ENCODE measurements at regions not wholly inside any gene's neighbourhood (a gene's known extent, or its start where the extent isn't known, plus 50 kb on each side); places are given as distances from the start of the nearest gene placed in this dataset.

DNA sequence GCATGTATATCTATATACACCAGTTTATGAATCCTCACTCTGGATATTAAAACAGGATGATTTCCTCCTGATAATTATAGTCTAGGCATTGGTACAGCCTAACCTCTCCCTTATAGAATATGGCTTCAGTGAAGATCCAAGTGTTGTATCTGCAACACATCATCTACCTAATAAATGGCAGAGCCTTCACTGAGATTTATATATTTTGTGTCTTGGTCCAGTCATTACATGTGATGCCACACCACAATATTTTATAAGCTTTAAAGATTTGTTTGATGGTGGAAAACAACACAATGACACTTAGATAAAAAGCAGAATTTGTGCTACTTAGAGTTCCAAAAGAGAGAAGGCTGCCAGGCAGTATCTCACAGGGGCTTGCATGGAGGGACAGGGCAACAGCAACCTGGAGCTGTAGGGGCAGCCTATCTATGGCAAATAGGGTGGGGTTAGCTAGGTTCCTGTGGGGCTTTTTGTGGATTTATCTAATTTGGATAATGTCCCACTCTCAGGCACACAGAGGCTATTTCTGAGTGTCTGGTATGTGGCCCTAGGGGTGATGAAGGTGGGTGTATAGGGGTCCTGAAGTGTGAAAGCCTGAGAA, 1736.7 kb upstream of the PRR20A start:
- Histone ChIP-seq H3K27ac (ENCODE audit: low read depth, low read length, poor library complexity, severe bottlenecking) (no peak overlapping the region), H3K79me2 (ENCODE audit: insufficient read depth, low read depth, low read length) (no peaks in the 10 kb centered on the region), H4K20me1 (ENCODE audit: insufficient read depth, low read length) (no peaks in the 10 kb centered on the region), H3K4me3 (ENCODE audit: low read depth, low read length, poor library complexity, severe bottlenecking) (no peak overlapping the region), H3K36me3 (ENCODE audit: insufficient read depth, low read length) (no peaks in the 10 kb centered on the region), H2AFZ (ENCODE audit: low read length) (no peak overlapping the region), H3K9me2 (ENCODE audit: insufficient read depth, low read length) (no peaks in the 10 kb centered on the region), H3K4me1 (ENCODE audit: insufficient read depth, low read length, poor library complexity, severe bottlenecking) (no peaks in the 10 kb centered on the region), H3K4me2 (ENCODE audit: low read length) (no peak overlapping the region), H3K9me3 (ENCODE audit: low read length) (no peaks in the 10 kb centered on the region)
- no peak for DNase-seq (ENCODE audit: low spot score)
- CTCF ChIA-PET (ENCODE audit: unreplicated experiment), result no interaction called here
- intact Hi-C loops (cut with micrococcal nuclease; ENCODE audit: unreplicated experiment), result no loop called here
- TF ChIP-seq, protein P1, sequence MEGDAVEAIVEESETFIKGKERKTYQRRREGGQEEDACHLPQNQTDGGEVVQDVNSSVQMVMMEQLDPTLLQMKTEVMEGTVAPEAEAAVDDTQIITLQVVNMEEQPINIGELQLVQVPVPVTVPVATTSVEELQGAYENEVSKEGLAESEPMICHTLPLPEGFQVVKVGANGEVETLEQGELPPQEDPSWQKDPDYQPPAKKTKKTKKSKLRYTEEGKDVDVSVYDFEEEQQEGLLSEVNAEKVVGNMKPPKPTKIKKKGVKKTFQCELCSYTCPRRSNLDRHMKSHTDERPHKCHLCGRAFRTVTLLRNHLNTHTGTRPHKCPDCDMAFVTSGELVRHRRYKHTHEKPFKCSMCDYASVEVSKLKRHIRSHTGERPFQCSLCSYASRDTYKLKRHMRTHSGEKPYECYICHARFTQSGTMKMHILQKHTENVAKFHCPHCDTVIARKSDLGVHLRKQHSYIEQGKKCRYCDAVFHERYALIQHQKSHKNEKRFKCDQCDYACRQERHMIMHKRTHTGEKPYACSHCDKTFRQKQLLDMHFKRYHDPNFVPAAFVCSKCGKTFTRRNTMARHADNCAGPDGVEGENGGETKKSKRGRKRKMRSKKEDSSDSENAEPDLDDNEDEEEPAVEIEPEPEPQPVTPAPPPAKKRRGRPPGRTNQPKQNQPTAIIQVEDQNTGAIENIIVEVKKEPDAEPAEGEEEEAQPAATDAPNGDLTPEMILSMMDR (conservative IDR thresholded peaks at IDR 0.05; ENCODE audit: low read length), result no peak
- no peak for TF ChIP-seq EZH2phosphoT487 (IDR thresholded peaks at IDR 0.05; ENCODE audit: borderline replicate concordance, low read depth, low read length)
- POLR2A ChIA-PET, result interaction anchor here (0.6 kb wide), 1 partner anchor 107 kb away, joined by 5 read pairs; no protein-coding TSS in a partner anchor
- BruUV-seq (replicated peaks), result no TSS peak

DNA sequence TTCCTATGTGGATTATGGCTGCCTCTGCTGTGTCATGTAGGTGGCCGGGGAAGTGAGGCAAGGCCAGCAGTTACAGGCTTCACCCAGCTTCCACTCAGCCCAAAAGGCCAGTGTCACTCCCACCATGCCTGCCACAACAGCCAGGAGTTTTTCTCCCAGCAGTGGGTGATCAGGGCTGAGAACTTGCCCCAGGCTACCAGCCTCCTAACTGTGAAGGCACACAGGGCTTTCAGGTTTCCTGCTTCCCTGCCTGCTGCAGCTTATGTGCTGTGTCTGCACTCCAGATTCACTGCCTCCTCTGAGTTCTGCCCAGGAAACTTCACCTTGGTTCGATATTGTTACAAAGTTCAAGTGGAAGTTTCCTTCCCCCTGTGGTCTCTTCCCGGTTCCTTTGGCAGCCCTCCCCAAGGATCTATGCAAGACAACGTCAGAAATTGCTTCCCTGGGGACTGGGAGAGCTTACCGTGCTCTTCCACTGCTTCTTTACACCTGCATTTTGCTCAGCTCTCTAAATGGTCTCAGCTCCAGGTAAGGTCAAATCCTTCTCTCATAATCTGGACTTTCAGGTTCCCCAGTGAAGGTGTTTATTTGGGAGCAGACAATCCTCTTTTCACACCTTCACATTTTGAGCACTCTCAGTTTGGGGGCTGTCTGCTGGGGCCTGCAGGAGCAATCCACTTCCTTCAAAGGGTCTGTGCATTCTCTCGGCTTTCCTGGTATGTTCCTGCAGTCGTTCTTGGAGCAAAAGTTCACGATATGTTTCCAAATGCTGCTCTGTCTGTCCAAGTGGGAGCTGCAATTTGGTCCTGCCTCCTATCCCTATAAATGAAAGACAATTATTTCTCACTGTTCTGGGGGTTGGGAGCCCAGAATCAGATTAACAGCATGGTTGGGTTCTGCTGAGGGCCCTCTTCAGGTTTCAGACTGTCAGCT, 1730.1 kb upstream of the PRR20A start:
- Histone ChIP-seq H3K79me2 (ENCODE audit: insufficient read depth, low read depth, low read length) (no peaks in the 10 kb centered on the region), H3K4me2 (ENCODE audit: low read length) (no peak overlapping the region), H3K9me2 (ENCODE audit: insufficient read depth, low read length) (no peaks in the 10 kb centered on the region), H3K4me1 (ENCODE audit: insufficient read depth, low read length, poor library complexity, severe bottlenecking) (no peaks in the 10 kb centered on the region), H3K4me3 (ENCODE audit: low read depth, low read length, poor library complexity, severe bottlenecking) (no peak overlapping the region), H3K9me3 (ENCODE audit: low read length) (0 out of 2 replicates have a peak, but pooled peaks cover 5% of the 10 kb centered on the region), H3K27ac (ENCODE audit: low read depth, low read length, poor library complexity, severe bottlenecking) (no peak overlapping the region), H3K36me3 (ENCODE audit: insufficient read depth, low read length) (no peaks in the 10 kb centered on the region), H2AFZ (ENCODE audit: low read length) (no peak overlapping the region), H4K20me1 (ENCODE audit: insufficient read depth, low read length) (no peaks in the 10 kb centered on the region)
- no peak for DNase-seq (ENCODE audit: low spot score)
- BruUV-seq (replicated peaks), result no TSS peak
- no peak for TF ChIP-seq EZH2phosphoT487 (IDR thresholded peaks at IDR 0.05; ENCODE audit: borderline replicate concordance, low read depth, low read length)
- TF ChIP-seq, protein P1 (conservative IDR thresholded peaks at IDR 0.05; ENCODE audit: low read length), result no peak
- intact Hi-C loops (cut with micrococcal nuclease; ENCODE audit: unreplicated experiment), result no loop called here
- POLR2A ChIA-PET, result no interaction called here
- CTCF ChIA-PET (ENCODE audit: unreplicated experiment), result no interaction called here

DNA sequence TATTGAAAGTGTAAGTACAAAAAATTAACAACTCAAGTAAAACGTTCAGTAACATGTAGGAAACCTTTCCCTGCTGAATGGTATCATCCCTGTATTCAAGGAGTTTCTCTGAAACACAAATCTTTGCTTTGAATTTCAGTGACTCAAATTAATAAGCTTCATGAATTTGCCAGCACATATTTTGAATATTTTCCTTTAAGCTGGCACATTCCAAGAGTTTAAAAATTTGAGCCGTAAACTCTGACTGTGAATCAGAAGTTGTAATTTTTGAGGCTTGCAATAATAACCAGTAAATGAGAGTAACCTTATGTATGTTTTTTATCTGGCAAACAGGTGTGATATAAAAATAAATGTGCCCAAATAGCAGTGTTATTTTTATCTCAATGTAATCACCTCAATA, 1722.6 kb upstream of the PRR20A start:
- ChIA-PET POLR2A (no interaction called here), CTCF (ENCODE audit: unreplicated experiment) (no interaction called here)
- Histone ChIP-seq H3K36me3 (ENCODE audit: insufficient read depth, low read length) (no peaks in the 10 kb centered on the region), H3K9me2 (ENCODE audit: insufficient read depth, low read length) (no peaks in the 10 kb centered on the region), H3K4me3 (ENCODE audit: low read depth, low read length, poor library complexity, severe bottlenecking) (no peak overlapping the region), H2AFZ (ENCODE audit: low read length) (no peak overlapping the region), H3K79me2 (ENCODE audit: insufficient read depth, low read depth, low read length) (no peaks in the 10 kb centered on the region), H3K4me1 (ENCODE audit: insufficient read depth, low read length, poor library complexity, severe bottlenecking) (no peaks in the 10 kb centered on the region), H4K20me1 (ENCODE audit: insufficient read depth, low read length) (no peaks in the 10 kb centered on the region), H3K9me3 (ENCODE audit: low read length) (no peaks in the 10 kb centered on the region), H3K27ac (ENCODE audit: low read depth, low read length, poor library complexity, severe bottlenecking) (no peak overlapping the region), H3K4me2 (ENCODE audit: low read length) (no peak overlapping the region)
- no TSS peak for BruUV-seq (replicated peaks)
- TF ChIP-seq, protein P1 (conservative IDR thresholded peaks at IDR 0.05; ENCODE audit: low read length), result no peak
- no peak for TF ChIP-seq EZH2phosphoT487 (IDR thresholded peaks at IDR 0.05; ENCODE audit: borderline replicate concordance, low read depth, low read length)
- intact Hi-C loops (cut with micrococcal nuclease; ENCODE audit: unreplicated experiment), result no loop called here
- no peak for DNase-seq (ENCODE audit: low spot score)
